ENCODE measurements at regions not wholly inside any gene's neighbourhood (a gene's known extent, or its start where the extent isn't known, plus 50 kb on each side); places are given as distances from the start of the nearest gene placed in this dataset.

DNA sequence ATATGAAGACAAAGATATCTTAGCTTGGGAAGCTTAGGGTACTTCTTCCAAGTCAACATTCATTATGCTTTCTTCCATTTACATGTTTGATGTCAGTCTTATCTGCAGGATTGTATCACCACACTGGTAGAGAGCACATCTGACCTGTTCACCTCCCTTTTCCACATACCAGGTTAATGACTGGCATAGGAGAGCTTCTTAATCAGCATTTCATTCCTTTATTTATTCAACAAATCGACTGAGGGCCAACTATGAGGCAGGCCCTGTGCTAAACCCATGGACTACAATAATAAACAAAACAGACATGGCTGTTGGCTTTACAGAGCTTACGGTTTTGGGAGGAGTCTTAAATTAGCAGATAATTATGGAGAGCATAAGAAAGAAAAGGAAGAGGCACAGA is 378.1 kb upstream of the CDH11 start:
- TF ChIP-seq, protein P1, sequence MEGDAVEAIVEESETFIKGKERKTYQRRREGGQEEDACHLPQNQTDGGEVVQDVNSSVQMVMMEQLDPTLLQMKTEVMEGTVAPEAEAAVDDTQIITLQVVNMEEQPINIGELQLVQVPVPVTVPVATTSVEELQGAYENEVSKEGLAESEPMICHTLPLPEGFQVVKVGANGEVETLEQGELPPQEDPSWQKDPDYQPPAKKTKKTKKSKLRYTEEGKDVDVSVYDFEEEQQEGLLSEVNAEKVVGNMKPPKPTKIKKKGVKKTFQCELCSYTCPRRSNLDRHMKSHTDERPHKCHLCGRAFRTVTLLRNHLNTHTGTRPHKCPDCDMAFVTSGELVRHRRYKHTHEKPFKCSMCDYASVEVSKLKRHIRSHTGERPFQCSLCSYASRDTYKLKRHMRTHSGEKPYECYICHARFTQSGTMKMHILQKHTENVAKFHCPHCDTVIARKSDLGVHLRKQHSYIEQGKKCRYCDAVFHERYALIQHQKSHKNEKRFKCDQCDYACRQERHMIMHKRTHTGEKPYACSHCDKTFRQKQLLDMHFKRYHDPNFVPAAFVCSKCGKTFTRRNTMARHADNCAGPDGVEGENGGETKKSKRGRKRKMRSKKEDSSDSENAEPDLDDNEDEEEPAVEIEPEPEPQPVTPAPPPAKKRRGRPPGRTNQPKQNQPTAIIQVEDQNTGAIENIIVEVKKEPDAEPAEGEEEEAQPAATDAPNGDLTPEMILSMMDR (conservative IDR thresholded peaks at IDR 0.05; ENCODE audit: low read length), result no peak
- TF ChIP-seq EZH2phosphoT487 (IDR thresholded peaks at IDR 0.05; ENCODE audit: borderline replicate concordance, low read depth, low read length), result no peak
